Esophagus squamous epithelium (tissue), 5 donors: ENCODE measurements at regions not wholly inside any gene's neighbourhood (a gene's known extent, or its start where the extent isn't known, plus 50 kb on each side); places are given as distances from the start of the nearest gene placed in this dataset.

Experiments
- DNase-seq: peaks from one replicate; lab custom pipeline; 2025; lab: John Stamatoyannopoulos, UW
- H3K27ac ChIP-seq, 4 donors: fragments of 200-600 bp; sonication (generic); one replicate each; pipeline ENCODE4 v1.5.1; 2016 to 2019; ENCODE audit warnings: mild to moderate bottlenecking in 1 of 4
- H3K27me3 ChIP-seq, 4 donors: fragments of 200-600 bp; sonication (generic); 1 replicate in 3 of 4; 2 replicates in 1 of 4; pipeline versions ENCODE4 v1.5.1 to v1.6.0; 2017 to 2021; ENCODE audit warnings: antibody characterized with exemption in 1 of 4
- H3K36me3 ChIP-seq, 3 donors: fragments of 200-600 bp; sonication (generic); one replicate each; pipeline ENCODE4 v1.5.1; 2016 to 2019
- H3K4me1 ChIP-seq, 3 donors: fragments of 200-600 bp; sonication (generic); one replicate each; pipeline ENCODE4 v1.5.1; 2017 to 2019
- H3K4me3 ChIP-seq, 4 donors: fragments of 200-600 bp; sonication (generic); 1 replicate in 3 of 4; 2 replicates in 1 of 4; pipeline ENCODE4 v1.5.1; 2016 to 2019; ENCODE audit warnings: mild to moderate bottlenecking in 2 of 4, moderate library complexity in 1 of 4
- H3K9me3 ChIP-seq, 3 donors: fragments of 200-600 bp; sonication (generic); one replicate each; pipeline ENCODE4 v1.5.1; 2016 to 2019
- CTCF ChIP-seq, 6 experiments: fragments of 450-650 bp in 4 of 6; fragments of 200-600 bp in 2 of 6; sonication (generic) in 2 of 6; IDR thresholded peaks; one replicate each; pipeline ENCODE4 v1.5.1; 2016 to 2019; ENCODE audit warnings: antibody characterized with exemption in 6 of 6, mild to moderate bottlenecking in 4 of 6, moderate library complexity in 4 of 6
- POLR2A ChIP-seq, 4 donors: fragments of 450-650 bp; IDR thresholded peaks; one replicate each; pipeline ENCODE4 v1.6.1; 2017; ENCODE audit warnings: antibody characterized with exemption in 4 of 4, mild to moderate bottlenecking in 4 of 4, moderate library complexity in 3 of 4
- WGBS, 2 donors: methylation state at CpG; one replicate each; pipeline ENCODE4 v1.1.5; 2018; 5-methylcytosine and 5-hydroxymethylcytosine counted together
- intact Hi-C: fragments of 100-400 bp; cut with DNase I; formaldehyde crosslinking; loops from one replicate; pipeline ENCODE4 v1.15.0; 2022
- donor health status: DM: yes; HTN: yes; CAD: no.

GRCh38 chr7:13827716-13828115 lies 161.8 kb downstream of the ETV1 start:
- H3K27me3 ChIP-seq: no peaks in the 10 kb centered on the region
- no peak overlapping the region for H3K4me3 ChIP-seq
- 73 to 80% methylated on average over 5 of the region's 5 CpGs for WGBS, 2 donors
- no peak for TF ChIP-seq POLR2A (IDR thresholded peaks at IDR 0.05)
- no peak for TF ChIP-seq CTCF (IDR thresholded peaks at IDR 0.05)
- no peaks in the 10 kb centered on the region for H3K36me3 ChIP-seq
- intact Hi-C loops: no loop called here
- no peaks in the 10 kb centered on the region for H3K9me3 ChIP-seq
- DNase-seq: no peak
- no peaks in the 10 kb centered on the region for H3K4me1 ChIP-seq
- H3K27ac ChIP-seq: no peak overlapping the region

- Histone ChIP-seq H3K27ac (no peak overlapping the region), H3K4me1 (no peaks in the 10 kb centered on the region), H3K9me3 (no peaks in the 10 kb centered on the region), H3K36me3 (no peaks in the 10 kb centered on the region), H3K4me3 (no peak overlapping the region), H3K27me3 (no peaks in the 10 kb centered on the region)
- TF ChIP-seq CTCF (IDR thresholded peaks at IDR 0.05): no peak
- TF ChIP-seq POLR2A (IDR thresholded peaks at IDR 0.05): no peak
- no peak for DNase-seq
- intact Hi-C loops: no loop called here
- WGBS, 2 donors: 55 to 60% methylated on average over 2 of the region's 2 CpGs
Measured at GRCh38 chr7:13829231-13829630, 160.2 kb downstream of the ETV1 start.

GRCh38 chr7:13829914-13830900 lies 159.3 kb downstream of the ETV1 start:
- DNase-seq: no peak
- no peaks in the 10 kb centered on the region for H3K36me3 ChIP-seq
- no peaks in the 10 kb centered on the region for H3K4me1 ChIP-seq
- intact Hi-C loops: no loop called here
- H3K9me3 ChIP-seq: no peaks in the 10 kb centered on the region
- 21 to 31% methylated on average over 6 of the region's 6 CpGs for whole genome bisulfite sequencing, 2 donors
- H3K4me3 ChIP-seq: no peak overlapping the region
- no peak overlapping the region for H3K27ac ChIP-seq
- no peaks in the 10 kb centered on the region for H3K27me3 ChIP-seq
- TF ChIP-seq CTCF (IDR thresholded peaks at IDR 0.05): no peak
- no peak for TF ChIP-seq POLR2A (IDR thresholded peaks at IDR 0.05)

GRCh38 chr7:13832346-13832745 lies 157.1 kb downstream of the ETV1 start:
- Histone ChIP-seq H3K9me3 (no peaks in the 10 kb centered on the region), H3K36me3 (no peaks in the 10 kb centered on the region), H3K27ac (no peak overlapping the region), H3K4me3 (no peak overlapping the region), H3K4me1 (no peaks in the 10 kb centered on the region), H3K27me3 (no peaks in the 10 kb centered on the region)
- TF ChIP-seq POLR2A (IDR thresholded peaks at IDR 0.05) (no peak), CTCF (IDR thresholded peaks at IDR 0.05) (no peak)
- intact Hi-C loops: no loop called here
- DNase-seq: no peak

- TF ChIP-seq POLR2A (IDR thresholded peaks at IDR 0.05): no peak
- no peak for TF ChIP-seq CTCF (IDR thresholded peaks at IDR 0.05)
- no peak overlapping the region for H3K27ac ChIP-seq
- intact Hi-C loops: no loop called here
- no peaks in the 10 kb centered on the region for H3K4me1 ChIP-seq
- no peaks in the 10 kb centered on the region for H3K9me3 ChIP-seq
- WGBS, 2 donors: 37 to 41% methylated on average over 6 of the region's 6 CpGs
- H3K4me3 ChIP-seq: no peak overlapping the region
- H3K36me3 ChIP-seq: no peaks in the 10 kb centered on the region
- H3K27me3 ChIP-seq: no peaks in the 10 kb centered on the region
- DNase-seq: no peak
Measured at GRCh38 chr7:13834328-13834761, 155.1 kb downstream of the ETV1 start.
